HEK293T (cell line): ENCODE measurements at regions not wholly inside any gene's neighbourhood (a gene's known extent, or its start where the extent isn't known, plus 50 kb on each side); places are given as distances from the start of the nearest gene placed in this dataset.

Experiments
- ARNT ChIP-seq: fragments of 450-650 bp; IDR thresholded peaks from 2 replicates; pipeline ENCODE4 v1.6.1; 2017; ENCODE audit warnings: mild to moderate bottlenecking
- BHLHE40 ChIP-seq: fragments of 450-650 bp; IDR thresholded peaks from 2 replicates; pipeline ENCODE4 v1.6.1; 2016; ENCODE audit warnings: mild to moderate bottlenecking, moderate library complexity, borderline replicate concordance
- FOXM1 ChIP-seq: fragments of 450-650 bp; IDR thresholded peaks from 2 replicates; pipeline ENCODE4 v1.6.1; 2017; ENCODE audit warnings: mild to moderate bottlenecking, borderline replicate concordance
- HDGF ChIP-seq: fragments of 450-650 bp; IDR thresholded peaks from 2 replicates; pipeline ENCODE4 v1.6.1; 2017; ENCODE audit warnings: antibody characterized with exemption, borderline replicate concordance
- L3MBTL2 ChIP-seq: fragments of 450-650 bp; conservative IDR thresholded peaks from 2 replicates; pipeline ENCODE4 v1.6.1; 2016; ENCODE audit warnings: mild to moderate bottlenecking
- NFRKB ChIP-seq: fragments of 450-650 bp; IDR thresholded peaks from 2 replicates; pipeline ENCODE4 v1.6.1; 2016; ENCODE audit warnings: mild to moderate bottlenecking, moderate library complexity
- SP1 ChIP-seq: fragments of 450-650 bp; IDR thresholded peaks from 2 replicates; pipeline ENCODE4 v1.6.1; 2017
- SUZ12 ChIP-seq: fragments of 450-650 bp; IDR thresholded peaks from 2 replicates; pipeline ENCODE4 v1.6.1; 2016; ENCODE audit warnings: mild to moderate bottlenecking
- TARDBP ChIP-seq: fragments of 450-650 bp; IDR thresholded peaks from 2 replicates; pipeline ENCODE4 v1.6.1; 2016
- ZNF384 ChIP-seq: fragments of 450-650 bp; IDR thresholded peaks from 2 replicates; pipeline ENCODE4 v1.6.1; 2016
- TF ChIP-seq, protein P1 (sequence below): fragments of 450-650 bp; IDR thresholded peaks from 2 replicates; pipeline ENCODE4 v1.6.1; 2016

DNA sequence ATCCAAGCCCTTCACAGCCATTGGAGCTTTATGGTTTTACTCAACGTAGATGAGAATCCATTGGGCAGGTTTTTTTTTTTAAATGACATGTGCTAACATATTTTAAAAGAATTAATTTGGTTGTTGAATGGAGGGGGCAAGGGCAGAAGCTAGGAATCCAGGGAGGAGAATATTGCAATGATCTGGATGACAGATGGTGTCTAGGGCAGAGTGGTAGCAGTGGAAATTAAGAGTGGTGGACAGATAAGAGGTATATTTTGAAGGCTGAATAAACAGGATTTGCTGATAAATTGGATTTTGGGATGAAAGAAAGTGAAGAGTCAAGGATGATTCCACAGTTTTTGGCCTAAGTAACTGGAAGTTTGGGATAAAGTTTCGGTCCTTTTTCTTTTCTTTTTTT, 54.8 kb upstream of the DHX40 start:
- TF ChIP-seq NFRKB = no peak
- TF ChIP-seq L3MBTL2 = no peak
- TF ChIP-seq SP1 = no peak
- TF ChIP-seq FOXM1 = no peak
- TF ChIP-seq HDGF = no peak
- TF ChIP-seq SUZ12 = no peak
- no peak for TF ChIP-seq BHLHE40
- no peak for TF ChIP-seq TARDBP
- TF ChIP-seq, protein P1, sequence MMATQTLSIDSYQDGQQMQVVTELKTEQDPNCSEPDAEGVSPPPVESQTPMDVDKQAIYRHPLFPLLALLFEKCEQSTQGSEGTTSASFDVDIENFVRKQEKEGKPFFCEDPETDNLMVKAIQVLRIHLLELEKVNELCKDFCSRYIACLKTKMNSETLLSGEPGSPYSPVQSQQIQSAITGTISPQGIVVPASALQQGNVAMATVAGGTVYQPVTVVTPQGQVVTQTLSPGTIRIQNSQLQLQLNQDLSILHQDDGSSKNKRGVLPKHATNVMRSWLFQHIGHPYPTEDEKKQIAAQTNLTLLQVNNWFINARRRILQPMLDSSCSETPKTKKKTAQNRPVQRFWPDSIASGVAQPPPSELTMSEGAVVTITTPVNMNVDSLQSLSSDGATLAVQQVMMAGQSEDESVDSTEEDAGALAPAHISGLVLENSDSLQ = no peak
- TF ChIP-seq ARNT = no peak
- TF ChIP-seq ZNF384 = no peak
